NCI-H510A treated with DMSO at 0.1 percent for 48 hours (cell line): ENCODE measurements at regions not wholly inside any gene's neighbourhood (a gene's known extent, or its start where the extent isn't known, plus 50 kb on each side); places are given as distances from the start of the nearest gene placed in this dataset.

Experiments
- DNase-seq: peaks from one replicate; lab custom pipeline; 2025; lab: John Stamatoyannopoulos, UW

- peak; percentile 8 for DNase-seq
Observed at GRCh38 chr2:120675460-120676130, 60.1 kb upstream of the GLI2 start.

- DNase-seq, result no peak
Observed at GRCh38 chr2:120677221-120677620, 58.4 kb upstream of the GLI2 start.

GRCh38 chr2:120677696-120678247, 57.9 kb upstream of the GLI2 start:
- DNase-seq, result no peak

- DNase-seq, result no peak
Observed at GRCh38 chr2:120678251-120678650, 57.4 kb upstream of the GLI2 start.

GRCh38 chr2:120678926-120679325, 56.7 kb upstream of the GLI2 start:
- DNase-seq, result no peak

GRCh38 chr2:120679526-120679925, 56.1 kb upstream of the GLI2 start:
- DNase-seq, result no peak

- peak; percentile 85 for DNase-seq
Observed at GRCh38 chr2:120680136-120680761, 55.4 kb upstream of the GLI2 start.

- DNase-seq, result no peak
Observed at GRCh38 chr2:120681181-120681580, 54.5 kb upstream of the GLI2 start.

GRCh38 chr2:120681696-120682288, 53.9 kb upstream of the GLI2 start:
- no peak for DNase-seq

- no peak for DNase-seq
Observed at GRCh38 chr2:120682654-120683053, 53.0 kb upstream of the GLI2 start.

- no peak for DNase-seq
Observed at GRCh38 chr2:120683081-120683480, 52.6 kb upstream of the GLI2 start.

- no peak for DNase-seq
Observed at GRCh38 chr2:120683701-120684100, 52.0 kb upstream of the GLI2 start.

GRCh38 chr2:120684289-120685065, 51.2 kb upstream of the GLI2 start:
- no peak for DNase-seq

- no peak for DNase-seq
Observed at GRCh38 chr2:120685066-120685973, 50.3 kb upstream of the GLI2 start.
